ENCODE measurements at regions not wholly inside any gene's neighbourhood (a gene's known extent, or its start where the extent isn't known, plus 50 kb on each side); places are given as distances from the start of the nearest gene placed in this dataset.

GRCh38 chr5:7321724-7322123 is 74.2 kb upstream of the ADCY2 start:
- DNase-seq = no peak
- H3K27ac Mint-ChIP-seq = no peak overlapping the region
- no peaks in the 10 kb centered on the region for H3K4me1 Mint-ChIP-seq (ENCODE audit: low read depth in 2 of 2)

GRCh38 chr5:7324919-7325318 is 71.0 kb upstream of the ADCY2 start:
- Mint-ChIP-seq H3K36me3 (ENCODE audit: insufficient read depth) (no peaks in the 10 kb centered on the region), H3K9me3 (no peaks in the 10 kb centered on the region), H3K4me1 (ENCODE audit: low read depth in 2 of 2) (no peaks in the 10 kb centered on the region), H3K4me3 (no peak overlapping the region), H3K27me3 (no peaks in the 10 kb centered on the region), H3K27ac (no peak overlapping the region)
- no peak for DNase-seq
- ATAC-seq (replicated peaks) = no peak

More at GRCh38 chr5:7321724-7322123, 74.2 kb upstream of the ADCY2 start:
- peaks cover 0 to 1% of the 10 kb centered on the region in 2 donors for H3K9me3 Mint-ChIP-seq
- no peak for ATAC-seq (replicated peaks)
- H3K4me3 Mint-ChIP-seq = no peak overlapping the region
- H3K36me3 Mint-ChIP-seq (ENCODE audit: insufficient read depth) = no peaks in the 10 kb centered on the region
- H3K27me3 Mint-ChIP-seq = no peaks in the 10 kb centered on the region

GRCh38 chr5:7325975-7326913 is 69.7 kb upstream of the ADCY2 start:
- Mint-ChIP-seq H3K4me1 (ENCODE audit: low read depth in 2 of 2) (no peaks in the 10 kb centered on the region), H3K27me3 (no peaks in the 10 kb centered on the region), H3K9me3 (no peaks in the 10 kb centered on the region), H3K27ac (no peak overlapping the region), H3K36me3 (ENCODE audit: insufficient read depth) (no peaks in the 10 kb centered on the region), H3K4me3 (no peak overlapping the region)
- no peak for DNase-seq
- no peak for ATAC-seq (replicated peaks)

- no peaks in the 10 kb centered on the region for H3K4me1 Mint-ChIP-seq (ENCODE audit: low read depth in 2 of 2)
- no peak overlapping the region for H3K27ac Mint-ChIP-seq
- ATAC-seq (replicated peaks) (no peak), DNase-seq (no peak)
- no peaks in the 10 kb centered on the region for H3K27me3 Mint-ChIP-seq
- no peaks in the 10 kb centered on the region for H3K36me3 Mint-ChIP-seq (ENCODE audit: insufficient read depth)
- H3K9me3 Mint-ChIP-seq = peaks cover 0 to 2% of the 10 kb centered on the region in 2 donors
- H3K4me3 Mint-ChIP-seq = no peak overlapping the region
These were observed 66.8 kb upstream of the ADCY2 start for GRCh38 chr5:7329141-7329540.

- no peaks in the 10 kb centered on the region for H3K4me1 Mint-ChIP-seq (ENCODE audit: low read depth in 2 of 2)
- DNase-seq (no peak), ATAC-seq (replicated peaks) (no peak)
- no peaks in the 10 kb centered on the region for H3K36me3 Mint-ChIP-seq (ENCODE audit: insufficient read depth)
- H3K27me3 Mint-ChIP-seq = no peaks in the 10 kb centered on the region
- H3K9me3 Mint-ChIP-seq = peaks cover 2 to 3% of the 10 kb centered on the region in 2 donors
- H3K27ac Mint-ChIP-seq = no peak overlapping the region
- no peak overlapping the region for H3K4me3 Mint-ChIP-seq
These were observed 66.2 kb upstream of the ADCY2 start for GRCh38 chr5:7329712-7330111.

GRCh38 chr5:7330256-7330655 is 65.7 kb upstream of the ADCY2 start:
- Mint-ChIP-seq H3K4me1 (ENCODE audit: low read depth in 2 of 2) (no peaks in the 10 kb centered on the region), H3K4me3 (no peak overlapping the region), H3K9me3 (peaks cover 2 to 7% of the 10 kb centered on the region in 2 donors), H3K27me3 (no peaks in the 10 kb centered on the region), H3K27ac (no peak overlapping the region), H3K36me3 (ENCODE audit: insufficient read depth) (no peaks in the 10 kb centered on the region)
- DNase-seq = no peak
- ATAC-seq (replicated peaks) = no peak

- no peak overlapping the region for H3K27ac Mint-ChIP-seq
- no peaks in the 10 kb centered on the region for H3K36me3 Mint-ChIP-seq (ENCODE audit: insufficient read depth)
- no peak overlapping the region for H3K4me3 Mint-ChIP-seq
- H3K27me3 Mint-ChIP-seq = no peaks in the 10 kb centered on the region
- ATAC-seq (replicated peaks) (no peak), DNase-seq (no peak)
- no peaks in the 10 kb centered on the region for H3K4me1 Mint-ChIP-seq (ENCODE audit: low read depth in 2 of 2)
- peaks cover 2 to 7% of the 10 kb centered on the region in 2 donors for H3K9me3 Mint-ChIP-seq
These were observed 64.8 kb upstream of the ADCY2 start for GRCh38 chr5:7331131-7331530.
